Prostate gland (tissue), 2 donors: ENCODE measurements at regions not wholly inside any gene's neighbourhood (a gene's known extent, or its start where the extent isn't known, plus 50 kb on each side); places are given as distances from the start of the nearest gene placed in this dataset.

Experiments used
- CTCF ChIP-seq, 4 experiments: fragments of 200-600 bp in 2 of 4; fragments of 450-650 bp in 2 of 4; sonication (generic) in 2 of 4; IDR thresholded peaks; 1 replicate in 3 of 4; 2 replicates in 1 of 4; pipeline ENCODE4 v1.5.1; 2016 to 2019; ENCODE audit warnings: antibody characterized with exemption in 4 of 4, mild to moderate bottlenecking in 2 of 4, moderate library complexity in 2 of 4
- POLR2A ChIP-seq: fragments of 450-650 bp; IDR thresholded peaks from one replicate; pipeline ENCODE4 v1.6.1; 2016; ENCODE audit warnings: antibody characterized with exemption, mild to moderate bottlenecking

GRCh38 chr2:84373391-84373790 is 85.7 kb downstream of the SUCLG1 start:
- TF ChIP-seq CTCF (IDR thresholded peaks at IDR 0.05) = no peak
- no peak for TF ChIP-seq POLR2A
